ENCODE measurements at regions not wholly inside any gene's neighbourhood (a gene's known extent, or its start where the extent isn't known, plus 50 kb on each side); places are given as distances from the start of the nearest gene placed in this dataset.

- ChIA-PET CTCF (ENCODE audit: low intra/inter-chr PET ratio, low total read pairs) (no interaction called here), POLR2A (no interaction called here)
- Histone ChIP-seq H3K36me3 (replicated peaks in 1 of 2; ENCODE audit: control insufficient read depth in 1 of 2, insufficient read depth in 2 of 2, low read length in 2 of 2) (no peaks in the 10 kb centered on the region), H4K20me1 (ENCODE audit: insufficient read depth, low read length) (no peaks in the 10 kb centered on the region; the same call in 1 of the 2 replicates), H2AFZ (ENCODE audit: low read length) (no peak overlapping the region), H3K27me3 (ENCODE audit: control insufficient read depth in 1 of 2, insufficient read depth in 2 of 2, low read length in 2 of 2) (peaks cover 3 to 70% of the 10 kb centered on the region in 2 experiments; a peak in 4 of 5 replicates), H3K79me2 (ENCODE audit: insufficient read depth, low read length) (no peaks in the 10 kb centered on the region), H3K9me3 (ENCODE audit: low read length) (no peaks in the 10 kb centered on the region), H3K4me3 (replicated peaks in 1 of 3; ENCODE audit: insufficient read depth in 1 of 3, low read depth in 2 of 3, low read length in 3 of 3) (no peak overlapping the region), H3K9ac (ENCODE audit: insufficient read depth, low read depth, low read length) (no peak overlapping the region), H3K4me2 (ENCODE audit: low read depth, low read length) (no peak overlapping the region), H3K4me1 (ENCODE audit: insufficient read depth, low read length) (no peaks in the 10 kb centered on the region), H3K27ac (ENCODE audit: extremely low read length, insufficient read depth, low read length) (no peak overlapping the region)
- BruUV-seq (replicated peaks) = no TSS peak
- no peak for TF ChIP-seq RBAK (CRISPR knock-in tag; IDR thresholded peaks at IDR 0.05)
- TF ChIP-seq, protein P1, sequence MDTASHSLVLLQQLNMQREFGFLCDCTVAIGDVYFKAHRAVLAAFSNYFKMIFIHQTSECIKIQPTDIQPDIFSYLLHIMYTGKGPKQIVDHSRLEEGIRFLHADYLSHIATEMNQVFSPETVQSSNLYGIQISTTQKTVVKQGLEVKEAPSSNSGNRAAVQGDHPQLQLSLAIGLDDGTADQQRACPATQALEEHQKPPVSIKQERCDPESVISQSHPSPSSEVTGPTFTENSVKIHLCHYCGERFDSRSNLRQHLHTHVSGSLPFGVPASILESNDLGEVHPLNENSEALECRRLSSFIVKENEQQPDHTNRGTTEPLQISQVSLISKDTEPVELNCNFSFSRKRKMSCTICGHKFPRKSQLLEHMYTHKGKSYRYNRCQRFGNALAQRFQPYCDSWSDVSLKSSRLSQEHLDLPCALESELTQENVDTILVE (CRISPR knock-in tag; IDR thresholded peaks at IDR 0.05) = no peak
- TF ChIP-seq ZNF589 (CRISPR knock-in tag; conservative IDR thresholded peaks at IDR 0.05) = no peak
- TF ChIP-seq MAFK (conservative IDR thresholded peaks at IDR 0.05 in 1 of 2, IDR thresholded peaks at IDR 0.05 in 1 of 2; ENCODE audit: low read length in 2 of 2) = no peak
- TF ChIP-seq HNRNPL (IDR thresholded peaks at IDR 0.05; ENCODE audit: low read depth, low read length) = no peak
- TF ChIP-seq, protein P2, sequence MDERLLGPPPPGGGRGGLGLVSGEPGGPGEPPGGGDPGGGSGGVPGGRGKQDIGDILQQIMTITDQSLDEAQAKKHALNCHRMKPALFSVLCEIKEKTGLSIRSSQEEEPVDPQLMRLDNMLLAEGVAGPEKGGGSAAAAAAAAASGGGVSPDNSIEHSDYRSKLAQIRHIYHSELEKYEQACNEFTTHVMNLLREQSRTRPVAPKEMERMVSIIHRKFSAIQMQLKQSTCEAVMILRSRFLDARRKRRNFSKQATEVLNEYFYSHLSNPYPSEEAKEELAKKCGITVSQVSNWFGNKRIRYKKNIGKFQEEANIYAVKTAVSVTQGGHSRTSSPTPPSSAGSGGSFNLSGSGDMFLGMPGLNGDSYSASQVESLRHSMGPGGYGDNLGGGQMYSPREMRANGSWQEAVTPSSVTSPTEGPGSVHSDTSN (CRISPR knock-in tag; IDR thresholded peaks at IDR 0.05) = no peak
- no peak for TF ChIP-seq FOXC1 (CRISPR knock-in tag; IDR thresholded peaks at IDR 0.05; ENCODE audit: borderline replicate concordance)
- TF ChIP-seq, protein P3, sequence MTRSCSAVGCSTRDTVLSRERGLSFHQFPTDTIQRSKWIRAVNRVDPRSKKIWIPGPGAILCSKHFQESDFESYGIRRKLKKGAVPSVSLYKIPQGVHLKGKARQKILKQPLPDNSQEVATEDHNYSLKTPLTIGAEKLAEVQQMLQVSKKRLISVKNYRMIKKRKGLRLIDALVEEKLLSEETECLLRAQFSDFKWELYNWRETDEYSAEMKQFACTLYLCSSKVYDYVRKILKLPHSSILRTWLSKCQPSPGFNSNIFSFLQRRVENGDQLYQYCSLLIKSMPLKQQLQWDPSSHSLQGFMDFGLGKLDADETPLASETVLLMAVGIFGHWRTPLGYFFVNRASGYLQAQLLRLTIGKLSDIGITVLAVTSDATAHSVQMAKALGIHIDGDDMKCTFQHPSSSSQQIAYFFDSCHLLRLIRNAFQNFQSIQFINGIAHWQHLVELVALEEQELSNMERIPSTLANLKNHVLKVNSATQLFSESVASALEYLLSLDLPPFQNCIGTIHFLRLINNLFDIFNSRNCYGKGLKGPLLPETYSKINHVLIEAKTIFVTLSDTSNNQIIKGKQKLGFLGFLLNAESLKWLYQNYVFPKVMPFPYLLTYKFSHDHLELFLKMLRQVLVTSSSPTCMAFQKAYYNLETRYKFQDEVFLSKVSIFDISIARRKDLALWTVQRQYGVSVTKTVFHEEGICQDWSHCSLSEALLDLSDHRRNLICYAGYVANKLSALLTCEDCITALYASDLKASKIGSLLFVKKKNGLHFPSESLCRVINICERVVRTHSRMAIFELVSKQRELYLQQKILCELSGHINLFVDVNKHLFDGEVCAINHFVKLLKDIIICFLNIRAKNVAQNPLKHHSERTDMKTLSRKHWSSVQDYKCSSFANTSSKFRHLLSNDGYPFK (CRISPR knock-in tag; IDR thresholded peaks at IDR 0.05; ENCODE audit: borderline replicate concordance) = no peak
- no peak for TF ChIP-seq ZNF253 (CRISPR knock-in tag; IDR thresholded peaks at IDR 0.05; ENCODE audit: borderline replicate concordance)
- TF ChIP-seq, protein P4, sequence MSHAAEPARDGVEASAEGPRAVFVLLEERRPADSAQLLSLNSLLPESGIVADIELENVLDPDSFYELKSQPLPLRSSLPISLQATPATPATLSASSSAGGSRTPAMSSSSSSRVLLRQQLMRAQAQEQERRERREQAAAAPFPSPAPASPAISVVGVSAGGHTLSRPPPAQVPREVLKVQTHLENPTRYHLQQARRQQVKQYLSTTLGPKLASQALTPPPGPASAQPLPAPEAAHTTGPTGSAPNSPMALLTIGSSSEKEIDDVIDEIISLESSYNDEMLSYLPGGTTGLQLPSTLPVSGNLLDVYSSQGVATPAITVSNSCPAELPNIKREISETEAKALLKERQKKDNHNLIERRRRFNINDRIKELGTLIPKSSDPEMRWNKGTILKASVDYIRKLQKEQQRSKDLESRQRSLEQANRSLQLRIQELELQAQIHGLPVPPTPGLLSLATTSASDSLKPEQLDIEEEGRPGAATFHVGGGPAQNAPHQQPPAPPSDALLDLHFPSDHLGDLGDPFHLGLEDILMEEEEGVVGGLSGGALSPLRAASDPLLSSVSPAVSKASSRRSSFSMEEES (CRISPR knock-in tag; IDR thresholded peaks at IDR 0.05) = no peak
- no peak for TF ChIP-seq ZNF776 (CRISPR knock-in tag; IDR thresholded peaks at IDR 0.05)
- TF ChIP-seq XRCC5 (optimal IDR thresholded peaks at IDR 0.05; ENCODE audit: low read length) = no peak
- no peak for TF ChIP-seq KLF13 (CRISPR knock-in tag; IDR thresholded peaks at IDR 0.05)
- ATAC-seq = no peak
- DNase-seq (ENCODE audit: low spot score) = no peak
- 37% methylated on average over 13 of the region's 17 CpGs for WGBS (ENCODE audit: low lambda C conversion rate)
- in situ Hi-C loops (cut with HindIII; ENCODE audit: extremely low pct_ligation_motif_present, low pct_unique_long_range_greater_than_20kb) = no loop called here
- intact Hi-C loops (cut with micrococcal nuclease; ENCODE audit: unreplicated experiment) = no loop called here
- no peak for FAIRE-seq
Measured at GRCh38 chr1:22323141-22323845, 128.4 kb upstream of the ZBTB40 start.

All from HepG2 (cell line).